ENCODE measurements at regions not wholly inside any gene's neighbourhood (a gene's known extent, or its start where the extent isn't known, plus 50 kb on each side); places are given as distances from the start of the nearest gene placed in this dataset.

GRCh38 chr5:8528106-8528505 is 659.2 kb downstream of the MTRR start:
- WGBS, 2 donors, result 48 to 49% methylated on average over 4 of the region's 4 CpGs
- TF ChIP-seq EP300 (IDR thresholded peaks at IDR 0.05), result no peak
- no peak for TF ChIP-seq POLR2AphosphoS5 (IDR thresholded peaks at IDR 0.05)
- TF ChIP-seq CTCF (IDR thresholded peaks at IDR 0.05), result no peak
- TF ChIP-seq POLR2A (IDR thresholded peaks at IDR 0.05), result no peak
- Histone ChIP-seq H3K4me3 (no peak overlapping the region), H3K36me3 (no peaks in the 10 kb centered on the region), H3K9me3 (no peaks in the 10 kb centered on the region), H3K4me1 (no peaks in the 10 kb centered on the region), H3K27me3 (no peaks in the 10 kb centered on the region), H3K27ac (no peak overlapping the region)
- intact Hi-C loops (cut with DNase I), result no loop called here
- no peak for DNase-seq

GRCh38 chr5:8538821-8539220 is 669.9 kb downstream of the MTRR start:
- no peak for DNase-seq
- H3K27me3 ChIP-seq, result no peaks in the 10 kb centered on the region
- H3K4me1 ChIP-seq, result no peaks in the 10 kb centered on the region
- intact Hi-C loops (cut with DNase I), result no loop called here
- no peaks in the 10 kb centered on the region for H3K36me3 ChIP-seq
- H3K27ac ChIP-seq, result no peak overlapping the region
- TF ChIP-seq CTCF (IDR thresholded peaks at IDR 0.05), result no peak
- TF ChIP-seq POLR2AphosphoS5 (IDR thresholded peaks at IDR 0.05), result no peak
- no peak for TF ChIP-seq EP300 (IDR thresholded peaks at IDR 0.05)
- TF ChIP-seq POLR2A (IDR thresholded peaks at IDR 0.05), result no peak
- H3K9me3 ChIP-seq, result no peaks in the 10 kb centered on the region
- no peak overlapping the region for H3K4me3 ChIP-seq
- 45 to 66% methylated on average over 4 of the region's 4 CpGs for WGBS, 2 donors

- intact Hi-C loops (cut with DNase I), result no loop called here
- TF ChIP-seq POLR2AphosphoS5 (IDR thresholded peaks at IDR 0.05), result no peak
- no peak for TF ChIP-seq CTCF (IDR thresholded peaks at IDR 0.05)
- H3K4me1 ChIP-seq, result no peaks in the 10 kb centered on the region
- no peaks in the 10 kb centered on the region for H3K27me3 ChIP-seq
- no peaks in the 10 kb centered on the region for H3K36me3 ChIP-seq
- DNase-seq, result no peak
- WGBS, 2 donors, result 82 to 83% methylated on average over 2 of the region's 2 CpGs
- no peak overlapping the region for H3K4me3 ChIP-seq
- H3K9me3 ChIP-seq, result no peaks in the 10 kb centered on the region
- no peak overlapping the region for H3K27ac ChIP-seq
These were observed 671.4 kb downstream of the MTRR start for GRCh38 chr5:8540317-8540716.

GRCh38 chr5:8550921-8551320 is 682.0 kb downstream of the MTRR start:
- intact Hi-C loops (cut with DNase I), result no loop called here
- 82 to 89% methylated on average over 4 of the region's 4 CpGs for WGBS, 2 donors
- H3K4me1 ChIP-seq, result no peaks in the 10 kb centered on the region

More at GRCh38 chr5:8550921-8551320, 682.0 kb downstream of the MTRR start:
- no peaks in the 10 kb centered on the region for H3K36me3 ChIP-seq
- DNase-seq, result no peak
- no peak for TF ChIP-seq POLR2AphosphoS5 (IDR thresholded peaks at IDR 0.05)
- TF ChIP-seq POLR2A (IDR thresholded peaks at IDR 0.05), result no peak
- no peak for TF ChIP-seq EP300 (IDR thresholded peaks at IDR 0.05)
- no peak for TF ChIP-seq CTCF (IDR thresholded peaks at IDR 0.05)
- no peak overlapping the region for H3K4me3 ChIP-seq
- H3K9me3 ChIP-seq, result peaks cover 0 to 9% (median 3%) of the 10 kb centered on the region in 4 donors
- H3K27me3 ChIP-seq, result no peaks in the 10 kb centered on the region
- H3K27ac ChIP-seq, result no peak overlapping the region
